Activated T-helper 1 cell treated with anti-CD3 and anti-CD28 coated beads, Interleukin-12 subunit alpha, Interleukin-12 subunit beta, Interleukin-2, Interleukin-4 antibody, amounts not matched to agents 30 ng/mL and 10 ng/mL and 1 ng/mL, durations not matched to agents 14 hours and 24 hours and 36 hours (primary cell): ENCODE measurements at regions not wholly inside any gene's neighbourhood (a gene's known extent, or its start where the extent isn't known, plus 50 kb on each side); places are given as distances from the start of the nearest gene placed in this dataset.
"Not testable (repeated sequence)": the region's sequence is repeated elsewhere in the genome, so short reads cannot be mapped to it uniquely, and the experiment has no call there.

Experiments used
- DNase-seq: peaks from one replicate; pipeline ENCODE4 v3.0.0; 2021; ENCODE audit warnings: low spot score
- H3K27ac Mint-ChIP-seq: one replicate; pipeline ENCODE4 v1.8.0; 2021; ENCODE audit warnings: mild to moderate bottlenecking, mixed read lengths
- H3K27me3 Mint-ChIP-seq: one replicate; pipeline ENCODE4 v1.8.0; 2022; ENCODE audit warnings: mild to moderate bottlenecking, moderate library complexity, mixed read lengths; ENCODE audit not compliant: insufficient read depth
- H3K36me3 Mint-ChIP-seq: one replicate; pipeline ENCODE4 v1.8.0; 2021; ENCODE audit warnings: low read depth, mixed read lengths
- H3K4me1 Mint-ChIP-seq: one replicate; pipeline ENCODE4 v1.8.0; 2021; ENCODE audit warnings: low read depth, mixed read lengths
- H3K4me3 Mint-ChIP-seq: one replicate; pipeline ENCODE4 v1.8.0; 2021; ENCODE audit warnings: mild to moderate bottlenecking, moderate library complexity, mixed read lengths
- H3K9me3 Mint-ChIP-seq: one replicate; pipeline ENCODE4 v1.8.0; 2021; ENCODE audit warnings: mixed read lengths
- intact Hi-C: fragments of 100-400 bp; cut with micrococcal nuclease; formaldehyde crosslinking; loops from one replicate; pipeline ENCODE4 v1.15.1; 2024

DNA sequence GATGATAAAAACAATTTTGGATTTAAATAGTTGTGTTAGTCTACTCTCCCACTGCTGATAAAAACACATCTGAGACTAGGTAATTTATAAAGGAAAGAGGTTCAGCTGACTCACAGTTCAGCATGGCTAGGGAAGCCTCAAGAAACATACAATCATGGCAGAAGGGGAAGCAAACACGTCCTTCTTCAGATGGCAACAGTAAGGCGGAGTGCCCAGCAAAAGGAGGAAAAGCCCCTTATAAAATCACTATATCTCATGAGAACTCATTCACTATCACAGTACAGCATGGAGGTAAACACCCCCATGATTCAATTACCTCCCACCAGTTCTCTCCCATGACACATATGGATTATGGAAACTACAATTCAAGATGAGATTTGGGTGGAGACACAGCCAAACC is 632.1 kb downstream of the SLC16A7 start:
- H3K36me3 Mint-ChIP-seq, result no peaks in the 10 kb centered on the region
- intact Hi-C loops, result no loop called here
- no peak for DNase-seq
- H3K4me3 Mint-ChIP-seq, result no peak overlapping the region
- no peak overlapping the region for H3K27ac Mint-ChIP-seq
- no peaks in the 10 kb centered on the region for H3K27me3 Mint-ChIP-seq
- H3K4me1 Mint-ChIP-seq, result no peaks in the 10 kb centered on the region
- H3K9me3 Mint-ChIP-seq, result peaks cover 4% of the 10 kb centered on the region

GRCh38 chr12:60230056-60230455 is 634.2 kb downstream of the SLC16A7 start:
- no peak for DNase-seq
- intact Hi-C loops, result no loop called here
- no peaks in the 10 kb centered on the region for H3K36me3 Mint-ChIP-seq
- H3K4me1 Mint-ChIP-seq, result no peaks in the 10 kb centered on the region
- no peak overlapping the region for H3K27ac Mint-ChIP-seq
- no peak overlapping the region for H3K4me3 Mint-ChIP-seq
- H3K9me3 Mint-ChIP-seq, result peaks cover 4% of the 10 kb centered on the region
- no peaks in the 10 kb centered on the region for H3K27me3 Mint-ChIP-seq

DNA sequence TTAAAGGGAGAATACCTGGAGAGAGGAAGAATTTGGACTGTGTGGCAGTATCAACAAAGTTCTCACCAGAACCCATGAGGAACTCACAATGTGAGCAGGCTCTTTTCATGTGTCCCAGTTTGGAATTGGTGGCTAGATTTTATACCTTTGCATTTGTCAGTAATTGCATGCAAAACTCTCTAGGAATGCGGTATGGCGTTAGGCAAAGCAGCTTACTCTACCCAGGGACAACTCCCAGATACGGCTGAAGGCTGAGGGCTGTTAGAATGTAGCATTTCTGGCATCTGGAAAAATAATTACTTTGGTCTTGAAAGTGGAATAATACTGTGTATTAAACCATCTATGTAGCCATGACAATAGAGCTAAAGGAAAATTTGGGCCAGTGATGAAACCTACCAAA is 635.5 kb downstream of the SLC16A7 start:
- Mint-ChIP-seq H3K4me1 (no peaks in the 10 kb centered on the region), H3K9me3 (no peaks in the 10 kb centered on the region), H3K4me3 (no peak overlapping the region), H3K27me3 (no peaks in the 10 kb centered on the region), H3K27ac (no peak overlapping the region), H3K36me3 (no peaks in the 10 kb centered on the region)
- no peak for DNase-seq
- intact Hi-C loops, result no loop called here

- Mint-ChIP-seq H3K4me1 (no peaks in the 10 kb centered on the region), H3K36me3 (no peaks in the 10 kb centered on the region), H3K4me3 (no peak overlapping the region), H3K27ac (no peak overlapping the region), H3K27me3 (no peaks in the 10 kb centered on the region), H3K9me3 (peaks cover 1% of the 10 kb centered on the region)
- DNase-seq, result no peak
- intact Hi-C loops, result no loop called here
Observed at GRCh38 chr12:60231976-60232907, 636.4 kb downstream of the SLC16A7 start.

- DNase-seq, H3K4me1 Mint-ChIP-seq, H3K4me3 Mint-ChIP-seq, intact Hi-C loops, H3K27me3 Mint-ChIP-seq, H3K27ac Mint-ChIP-seq, H3K36me3 Mint-ChIP-seq, H3K9me3 Mint-ChIP-seq: not testable (repeated sequence)
Observed at GRCh38 chr12:60234611-60235195, 638.9 kb downstream of the SLC16A7 start.

DNA sequence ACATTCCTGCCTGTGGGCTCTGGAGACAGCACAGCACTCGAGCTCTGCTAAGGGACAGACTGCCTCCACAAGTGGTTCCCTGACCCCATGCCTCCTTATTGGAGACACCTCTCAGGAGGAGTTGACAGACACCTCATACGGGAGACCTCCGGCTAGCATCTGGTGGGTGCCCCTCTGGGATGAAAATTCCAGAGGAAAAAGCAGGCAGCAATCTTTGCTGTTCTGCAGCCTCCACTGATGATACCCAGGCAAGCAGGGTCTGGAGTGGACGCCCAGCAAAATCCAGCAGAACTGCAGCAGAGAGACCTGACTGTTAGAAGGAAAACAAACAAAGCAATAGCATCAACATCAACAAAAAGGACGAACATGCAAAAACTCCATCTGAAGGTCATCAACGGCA is 639.4 kb downstream of the SLC16A7 start:
- Mint-ChIP-seq H3K27ac (no peak overlapping the region), H3K9me3 (peaks cover 7% of the 10 kb centered on the region), H3K27me3 (no peaks in the 10 kb centered on the region), H3K4me1 (no peaks in the 10 kb centered on the region), H3K4me3 (no peak overlapping the region), H3K36me3 (no peaks in the 10 kb centered on the region)
- no peak for DNase-seq
- intact Hi-C loops, result no loop called here

- H3K4me1 Mint-ChIP-seq, H3K9me3 Mint-ChIP-seq, DNase-seq, H3K27me3 Mint-ChIP-seq, intact Hi-C loops, H3K27ac Mint-ChIP-seq, H3K4me3 Mint-ChIP-seq, H3K36me3 Mint-ChIP-seq: not testable (repeated sequence)
Observed at GRCh38 chr12:60236416-60236815, 640.6 kb downstream of the SLC16A7 start.

DNA sequence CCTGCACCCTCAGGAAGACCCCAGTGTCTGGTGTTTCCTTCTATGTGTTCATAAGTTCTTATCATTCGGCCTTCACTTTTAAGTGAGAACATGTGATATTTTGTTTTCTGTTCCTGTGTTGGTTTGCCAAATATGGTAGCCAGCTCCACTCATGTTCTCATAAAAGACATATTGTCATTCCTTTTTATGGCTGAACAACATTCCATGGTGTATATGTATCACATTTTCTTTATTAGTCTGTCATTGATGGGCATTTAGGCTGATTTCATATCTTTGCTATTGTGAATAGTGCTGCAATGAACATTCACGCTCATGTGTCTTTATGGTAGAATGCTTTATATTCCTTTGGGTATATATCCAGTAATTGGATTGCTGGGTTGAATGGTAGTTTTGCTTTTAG is 645.1 kb downstream of the SLC16A7 start:
- no peaks in the 10 kb centered on the region for H3K27me3 Mint-ChIP-seq
- no peak overlapping the region for H3K4me3 Mint-ChIP-seq
- no peak for DNase-seq
- H3K27ac Mint-ChIP-seq, result no peak overlapping the region
- intact Hi-C loops, result no loop called here
- peaks cover 7% of the 10 kb centered on the region for H3K9me3 Mint-ChIP-seq
- H3K4me1 Mint-ChIP-seq, result no peaks in the 10 kb centered on the region
- H3K36me3 Mint-ChIP-seq, result no peaks in the 10 kb centered on the region

GRCh38 chr12:60251091-60251490 is 655.3 kb downstream of the SLC16A7 start:
- H3K9me3 Mint-ChIP-seq, result no peaks in the 10 kb centered on the region
- intact Hi-C loops, result no loop called here
- no peaks in the 10 kb centered on the region for H3K4me1 Mint-ChIP-seq
- no peak overlapping the region for H3K27ac Mint-ChIP-seq
- no peaks in the 10 kb centered on the region for H3K27me3 Mint-ChIP-seq
- DNase-seq, result no peak
- H3K36me3 Mint-ChIP-seq, result no peaks in the 10 kb centered on the region
- H3K4me3 Mint-ChIP-seq, result no peak overlapping the region

- Mint-ChIP-seq H3K27ac (no peak overlapping the region), H3K27me3 (no peaks in the 10 kb centered on the region), H3K4me1 (no peaks in the 10 kb centered on the region), H3K9me3 (no peaks in the 10 kb centered on the region), H3K4me3 (no peak overlapping the region), H3K36me3 (no peaks in the 10 kb centered on the region)
- DNase-seq, result no peak
- intact Hi-C loops, result no loop called here
Observed at GRCh38 chr12:60252359-60253096, 656.7 kb downstream of the SLC16A7 start.

GRCh38 chr12:60255044-60255443 is 659.2 kb downstream of the SLC16A7 start:
- Mint-ChIP-seq H3K4me3 (no peak overlapping the region), H3K27me3 (no peaks in the 10 kb centered on the region), H3K9me3 (no peaks in the 10 kb centered on the region), H3K27ac (no peak overlapping the region), H3K4me1 (no peaks in the 10 kb centered on the region), H3K36me3 (no peaks in the 10 kb centered on the region)
- intact Hi-C loops, result no loop called here
- no peak for DNase-seq

DNA sequence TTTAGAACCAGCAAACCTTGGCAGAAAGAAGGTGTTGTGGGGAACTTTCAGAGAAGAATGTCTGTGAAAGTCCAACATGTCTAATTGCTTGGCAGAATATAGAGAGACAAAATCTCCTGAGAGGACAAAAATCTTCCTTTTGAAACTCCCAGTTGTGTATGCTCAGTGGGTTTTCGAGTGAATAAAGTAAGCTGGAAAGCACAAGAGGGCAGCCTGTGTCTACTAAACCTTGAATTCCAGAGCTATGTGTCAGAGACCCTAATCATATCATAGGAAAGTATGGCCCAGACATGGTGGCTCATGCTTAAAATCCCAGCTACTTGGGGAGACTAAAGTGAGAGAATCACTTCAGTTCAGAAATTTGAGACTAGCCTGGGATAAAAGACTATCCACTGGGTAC is 661.2 kb downstream of the SLC16A7 start:
- Mint-ChIP-seq H3K4me1 (no peaks in the 10 kb centered on the region), H3K4me3 (no peak overlapping the region), H3K27ac (no peak overlapping the region), H3K27me3 (no peaks in the 10 kb centered on the region), H3K36me3 (no peaks in the 10 kb centered on the region), H3K9me3 (no peaks in the 10 kb centered on the region)
- intact Hi-C loops, result no loop called here
- no peak for DNase-seq

DNA sequence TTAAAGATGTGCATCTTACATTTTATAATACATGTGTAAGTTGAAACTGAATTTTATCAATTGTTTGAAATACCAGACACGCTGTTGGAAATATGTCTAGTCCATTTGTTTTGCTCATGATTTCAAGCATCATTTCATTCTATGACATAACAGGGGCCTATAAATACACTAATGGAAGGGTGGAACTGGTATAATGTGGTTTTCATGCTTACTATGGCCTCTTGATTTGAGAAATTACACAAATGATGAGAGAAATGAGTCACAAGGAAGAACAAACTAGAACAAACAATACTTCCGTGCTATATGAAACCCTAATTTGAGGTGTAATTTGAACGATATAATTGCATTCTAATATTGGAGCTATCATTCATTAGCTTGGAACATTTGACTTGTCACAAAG is 663.4 kb downstream of the SLC16A7 start:
- H3K9me3 Mint-ChIP-seq, result no peaks in the 10 kb centered on the region
- H3K36me3 Mint-ChIP-seq, result no peaks in the 10 kb centered on the region
- no peaks in the 10 kb centered on the region for H3K4me1 Mint-ChIP-seq
- H3K27ac Mint-ChIP-seq, result no peak overlapping the region
- intact Hi-C loops, result no loop called here
- H3K27me3 Mint-ChIP-seq, result no peaks in the 10 kb centered on the region
- DNase-seq, result no peak
- H3K4me3 Mint-ChIP-seq, result no peak overlapping the region
